MM.1S (cell line): ENCODE measurements at regions not wholly inside any gene's neighbourhood (a gene's known extent, or its start where the extent isn't known, plus 50 kb on each side); places are given as distances from the start of the nearest gene placed in this dataset.

Source experiments
- DNase-seq: peaks from one replicate; pipeline ENCODE4 v3.0.0-alpha.2; 2015
- H2AFZ ChIP-seq: fragments of 300-600 bp; sonication (generic); 2 replicates; pipeline ENCODE4 v1.6.0; 2016; ENCODE audit warnings: antibody characterized with exemption, low read length
- H3F3A ChIP-seq: fragments of 300-600 bp; sonication (generic); 2 replicates; pipeline ENCODE4 v1.6.1; 2016; ENCODE audit warnings: mild to moderate bottlenecking, antibody characterized with exemption, low read length, moderate library complexity, mixed read lengths; ENCODE audit not compliant: insufficient read depth
- H3K27ac ChIP-seq: fragments of 300-600 bp; sonication (generic); 2 replicates; pipeline ENCODE4 v1.5.1; 2016; ENCODE audit warnings: mild to moderate bottlenecking, low read length
- H3K27me3 ChIP-seq: fragments of 300-600 bp; sonication (generic); replicated peaks from 2 replicates; pipeline ENCODE4 v1.6.0; 2016; ENCODE audit warnings: low read length; ENCODE audit not compliant: insufficient read depth
- H3K36me3 ChIP-seq: fragments of 300-600 bp; sonication (generic); replicated peaks from 2 replicates; pipeline ENCODE4 v1.6.1; 2016; ENCODE audit warnings: mild to moderate bottlenecking, low read length, mixed read lengths; ENCODE audit not compliant: insufficient read depth
- H3K4me1 ChIP-seq: fragments of 300-600 bp; sonication (generic); 2 replicates; pipeline ENCODE4 v1.6.1; 2016; ENCODE audit warnings: low read length, mixed read lengths
- H3K4me2 ChIP-seq: fragments of 300-600 bp; sonication (generic); 2 replicates; pipeline ENCODE4 v1.6.0; 2016; ENCODE audit warnings: low read depth, low read length
- H3K4me3 ChIP-seq: fragments of 300-600 bp; sonication (generic); 2 replicates; pipeline ENCODE4 v1.5.1; 2016; ENCODE audit warnings: low read length, mixed read lengths
- H3K79me2 ChIP-seq: fragments of 300-600 bp; sonication (generic); 2 replicates; pipeline ENCODE4 v1.6.1; 2016; ENCODE audit warnings: mixed run types, low read length, mixed read lengths
- H3K9ac ChIP-seq: fragments of 300-600 bp; sonication (generic); 2 replicates; pipeline ENCODE4 v1.6.1; 2016; ENCODE audit warnings: low read length, mixed read lengths
- H3K9me2 ChIP-seq: fragments of 300-600 bp; sonication (generic); replicated peaks from 2 replicates; pipeline ENCODE4 v1.6.1; 2016; ENCODE audit warnings: mild to moderate bottlenecking, low read length, mixed read lengths; ENCODE audit not compliant: insufficient read depth
- H3K9me3 ChIP-seq: fragments of 300-600 bp; sonication (generic); replicated peaks from 2 replicates; pipeline ENCODE4 v1.6.1; 2016; ENCODE audit warnings: mild to moderate bottlenecking, low read length, mixed read lengths; ENCODE audit not compliant: insufficient read depth
- H4K20me1 ChIP-seq: fragments of 300-600 bp; sonication (generic); 2 replicates; pipeline ENCODE4 v1.6.1; 2016; ENCODE audit warnings: mild to moderate bottlenecking, low read length, moderate library complexity, mixed read lengths; ENCODE audit not compliant: insufficient read depth
- CTCF ChIP-seq: fragments of 300-600 bp; sonication (generic); IDR thresholded peaks from 2 replicates; pipeline ENCODE4 v1.5.1; 2016; ENCODE audit warnings: antibody characterized with exemption, low read length, mixed read lengths
- EZH2 ChIP-seq: fragments of 300-600 bp; sonication (generic); optimal IDR thresholded peaks from 2 replicates; pipeline ENCODE3; 2017; ENCODE audit warnings: low read depth, mild to moderate bottlenecking, antibody characterized with exemption, low read length, mixed read lengths
- EZH2phosphoT487 ChIP-seq: fragments of 300-600 bp; sonication (generic); IDR thresholded peaks from 2 replicates; pipeline ENCODE4 v1.6.1; 2018; ENCODE audit warnings: antibody characterized with exemption, low read length

- no peaks in the 10 kb centered on the region for H4K20me1 ChIP-seq
- H2AFZ ChIP-seq, result no peak overlapping the region
- H3F3A ChIP-seq, result no peaks in the 10 kb centered on the region
- H3K9me2 ChIP-seq, result no peaks in the 10 kb centered on the region
- H3K9me3 ChIP-seq, result no peaks in the 10 kb centered on the region
- H3K27ac ChIP-seq, result no peak overlapping the region
- DNase-seq, result no peak
- H3K4me3 ChIP-seq, result no peak overlapping the region
- H3K27me3 ChIP-seq, result no peaks in the 10 kb centered on the region
- no peak overlapping the region for H3K4me2 ChIP-seq
- no peaks in the 10 kb centered on the region for H3K4me1 ChIP-seq
- TF ChIP-seq EZH2 (no peak), EZH2phosphoT487 (no peak), CTCF (no peak)
- H3K9ac ChIP-seq, result no peak overlapping the region
- no peaks in the 10 kb centered on the region for H3K36me3 ChIP-seq
- H3K79me2 ChIP-seq, result no peaks in the 10 kb centered on the region
Observed at GRCh38 chr4:129208481-129208880, 112.5 kb downstream of the C4orf33 start.

- no peak overlapping the region for H3K4me2 ChIP-seq
- no peaks in the 10 kb centered on the region for H3K27me3 ChIP-seq
- H3K9me2 ChIP-seq, result no peaks in the 10 kb centered on the region
- no peaks in the 10 kb centered on the region for H3K4me1 ChIP-seq
- no peak overlapping the region for H3K9ac ChIP-seq
- H3K9me3 ChIP-seq, result no peaks in the 10 kb centered on the region
- no peaks in the 10 kb centered on the region for H4K20me1 ChIP-seq
- no peaks in the 10 kb centered on the region for H3K36me3 ChIP-seq
- no peak overlapping the region for H2AFZ ChIP-seq
- no peak for DNase-seq
- H3K27ac ChIP-seq, result no peak overlapping the region
- H3K4me3 ChIP-seq, result no peak overlapping the region
- H3F3A ChIP-seq, result no peaks in the 10 kb centered on the region
- no peaks in the 10 kb centered on the region for H3K79me2 ChIP-seq
- TF ChIP-seq EZH2 (no peak), CTCF (no peak), EZH2phosphoT487 (no peak)
Observed at GRCh38 chr4:129213692-129214091, 117.7 kb downstream of the C4orf33 start.

- no peaks in the 10 kb centered on the region for H3K9me3 ChIP-seq
- H2AFZ ChIP-seq, result no peak overlapping the region
- H3K4me2 ChIP-seq, result no peak overlapping the region
- no peaks in the 10 kb centered on the region for H3K27me3 ChIP-seq
- no peaks in the 10 kb centered on the region for H3K79me2 ChIP-seq
- no peaks in the 10 kb centered on the region for H4K20me1 ChIP-seq
- H3K4me3 ChIP-seq, result no peak overlapping the region
- H3K9me2 ChIP-seq, result no peaks in the 10 kb centered on the region
- no peaks in the 10 kb centered on the region for H3K4me1 ChIP-seq
- H3K27ac ChIP-seq, result no peak overlapping the region
- no peak for TF ChIP-seq EZH2
- no peak for TF ChIP-seq CTCF
- TF ChIP-seq EZH2phosphoT487, result no peak
- no peaks in the 10 kb centered on the region for H3F3A ChIP-seq
- no peaks in the 10 kb centered on the region for H3K36me3 ChIP-seq
- no peak overlapping the region for H3K9ac ChIP-seq
- no peak for DNase-seq
Observed at GRCh38 chr4:129218360-129218759, 122.4 kb downstream of the C4orf33 start.
